Stimulated activated CD8-positive, alpha-beta memory T cell treated with anti-CD3 and anti-CD28 coated beads, Interleukin-15, amount 100 ng/mL, for 4 hours (primary cell): ENCODE measurements at regions not wholly inside any gene's neighbourhood (a gene's known extent, or its start where the extent isn't known, plus 50 kb on each side); places are given as distances from the start of the nearest gene placed in this dataset.
"Not testable (repeated sequence)": the region's sequence is repeated elsewhere in the genome, so short reads cannot be mapped to it uniquely, and the experiment has no call there.

Experiments used
- DNase-seq, 2 donors: peaks; one replicate each; pipeline ENCODE4 v3.0.0-alpha.2; 2020; ENCODE audit warnings: low read depth in 2 of 2

- no peak for DNase-seq
Measured at GRCh38 chr7:45267262-45267661, 109.7 kb downstream of the RAMP3 start.

GRCh38 chr7:45268013-45268412 is 110.4 kb downstream of the RAMP3 start:
- DNase-seq, result no peak

GRCh38 chr7:45269192-45269591 is 111.6 kb downstream of the RAMP3 start:
- DNase-seq, result no peak

- no peak for DNase-seq
Measured at GRCh38 chr7:45278763-45279398, 121.3 kb downstream of the RAMP3 start.

- DNase-seq, result not testable (repeated sequence)
Measured at GRCh38 chr7:45289611-45290010, 132.0 kb downstream of the RAMP3 start.

GRCh38 chr7:45290880-45291279 is 133.3 kb downstream of the RAMP3 start:
- DNase-seq, result no peak

GRCh38 chr7:45292481-45292880 is 134.9 kb downstream of the RAMP3 start:
- DNase-seq, result no peak

- DNase-seq, result no peak
Measured at GRCh38 chr7:45293295-45293942, 135.8 kb downstream of the RAMP3 start.

- no peak for DNase-seq
Measured at GRCh38 chr7:45294559-45294958, 137.0 kb downstream of the RAMP3 start.

GRCh38 chr7:45295222-45295621 is 137.6 kb downstream of the RAMP3 start:
- DNase-seq, result no peak

- DNase-seq, result no peak
Measured at GRCh38 chr7:45296748-45297147, 139.2 kb downstream of the RAMP3 start.

- DNase-seq, result no peak
Measured at GRCh38 chr7:45306752-45307305, 149.2 kb downstream of the RAMP3 start.

GRCh38 chr7:45311597-45311996 is 154.0 kb downstream of the RAMP3 start:
- DNase-seq, result no peak

GRCh38 chr7:45315512-45315911 is 157.9 kb downstream of the RAMP3 start:
- not testable (repeated sequence) for DNase-seq

- no peak for DNase-seq
Measured at GRCh38 chr7:45324683-45325237, 167.2 kb downstream of the RAMP3 start.

- DNase-seq, result no peak
Measured at GRCh38 chr7:45325378-45325777, 167.8 kb downstream of the RAMP3 start.

- no peak for DNase-seq
Measured at GRCh38 chr7:45328403-45328981, 170.9 kb downstream of the RAMP3 start.

- DNase-seq, result no peak
Measured at GRCh38 chr7:45331563-45331962, 174.0 kb downstream of the RAMP3 start.

GRCh38 chr7:45335024-45335423 is 177.4 kb downstream of the RAMP3 start:
- DNase-seq, result not testable (repeated sequence)

GRCh38 chr7:45342236-45342635 is 184.6 kb downstream of the RAMP3 start:
- DNase-seq, result no peak

GRCh38 chr7:45343746-45344145 is 186.2 kb downstream of the RAMP3 start:
- no peak for DNase-seq

GRCh38 chr7:45347804-45348203 is 190.2 kb downstream of the RAMP3 start:
- DNase-seq, result no peak

- no peak for DNase-seq
Measured at GRCh38 chr7:45349090-45349489, 191.5 kb downstream of the RAMP3 start.
